IPS-15b (cell line): ENCODE measurements at regions not wholly inside any gene's neighbourhood (a gene's known extent, or its start where the extent isn't known, plus 50 kb on each side); places are given as distances from the start of the nearest gene placed in this dataset.

Experiments used
- H3K27me3 ChIP-seq: one replicate; pipeline ENCODE4 v1.6.1; 2013; ENCODE audit warnings: low read length; ENCODE audit not compliant: control insufficient read depth, insufficient read depth
- H3K36me3 ChIP-seq: one replicate; pipeline ENCODE4 v1.6.1; 2013; ENCODE audit warnings: low read length; ENCODE audit not compliant: control insufficient read depth, insufficient read depth
- H3K4me1 ChIP-seq: one replicate; pipeline ENCODE4 v1.6.1; 2013; ENCODE audit warnings: mild to moderate bottlenecking, low read length; ENCODE audit not compliant: control insufficient read depth, insufficient read depth
- H3K4me3 ChIP-seq: one replicate; pipeline ENCODE4 v1.5.1; 2013; ENCODE audit warnings: low read depth, low read length
- H3K9ac ChIP-seq: one replicate; pipeline ENCODE4 v1.6.1; 2013; ENCODE audit warnings: low read depth, mild to moderate bottlenecking, low read length
- H3K9me3 ChIP-seq: one replicate; pipeline ENCODE4 v1.6.1; 2013; ENCODE audit warnings: mild to moderate bottlenecking, low read length; ENCODE audit not compliant: control insufficient read depth, insufficient read depth

DNA sequence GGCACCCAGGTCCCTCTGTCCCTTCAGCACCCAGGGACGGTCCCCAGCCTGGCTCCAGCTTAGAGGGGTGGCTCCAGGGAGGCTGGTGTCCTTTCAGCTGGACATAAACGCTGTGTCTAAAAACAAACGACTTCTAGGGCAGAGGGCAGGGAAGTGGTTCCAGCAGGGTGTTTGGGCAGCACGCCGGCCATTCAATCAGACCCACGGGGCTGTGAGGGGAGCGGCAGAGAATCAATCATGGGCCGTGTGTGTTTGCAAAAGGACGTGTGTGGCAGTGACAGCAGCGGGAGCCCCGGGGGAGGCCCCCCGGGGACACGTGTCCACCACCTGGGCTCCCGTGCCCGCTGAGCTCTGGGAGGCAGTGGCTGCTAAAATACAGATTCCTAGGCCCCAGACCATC lies 127.7 kb downstream of the MN1 start:
- H3K4me1 ChIP-seq = peaks cover 18% of the 10 kb centered on the region
- H3K36me3 ChIP-seq = peaks cover 31% of the 10 kb centered on the region
- no peaks in the 10 kb centered on the region for H3K9me3 ChIP-seq
- no peaks in the 10 kb centered on the region for H3K27me3 ChIP-seq
- no peak overlapping the region for H3K9ac ChIP-seq
- no peak overlapping the region for H3K4me3 ChIP-seq

GRCh38 chr22:27674261-27674923 lies 127.2 kb downstream of the MN1 start:
- Histone ChIP-seq H3K27me3 (no peaks in the 10 kb centered on the region), H3K9me3 (no peaks in the 10 kb centered on the region), H3K36me3 (peaks cover 31% of the 10 kb centered on the region), H3K4me3 (no peak overlapping the region), H3K9ac (no peak overlapping the region), H3K4me1 (peaks cover 16% of the 10 kb centered on the region)

DNA sequence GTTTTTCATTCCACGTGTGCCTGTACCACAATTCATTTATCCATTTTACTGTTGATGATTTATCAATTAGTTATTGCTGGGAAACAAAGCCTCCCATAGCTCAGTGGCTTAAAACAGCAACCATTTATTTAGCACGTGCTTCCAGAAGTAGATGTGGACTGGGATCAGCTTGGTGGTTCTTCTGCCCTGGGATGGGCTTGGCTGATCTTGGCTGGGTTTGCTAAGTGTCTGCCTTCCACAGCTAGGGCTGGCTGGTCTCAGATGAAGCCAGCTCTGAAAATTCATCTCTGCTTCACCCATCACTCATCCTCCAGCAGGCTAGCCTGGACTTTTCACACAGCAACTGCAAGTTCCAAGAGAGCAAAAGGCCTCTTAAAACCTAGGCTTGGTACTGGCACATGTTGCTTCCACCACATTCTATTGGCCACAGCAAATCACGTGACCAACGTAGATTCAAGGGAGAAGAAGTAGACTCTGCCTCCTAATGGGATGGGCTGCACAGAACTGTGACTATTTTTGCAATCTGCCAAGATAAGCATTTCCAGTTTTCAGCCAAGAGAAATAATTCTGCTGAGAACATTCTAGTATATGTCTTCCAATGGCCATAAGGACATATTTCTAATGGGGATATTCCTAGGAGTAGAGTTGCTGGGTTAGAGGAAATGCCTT lies 124.9 kb downstream of the MN1 start:
- Histone ChIP-seq H3K4me3 (no peak overlapping the region), H3K27me3 (no peaks in the 10 kb centered on the region), H3K9me3 (no peaks in the 10 kb centered on the region), H3K36me3 (peaks cover 31% of the 10 kb centered on the region), H3K9ac (no peak overlapping the region), H3K4me1 (peaks cover 7% of the 10 kb centered on the region)

GRCh38 chr22:27677905-27678458 lies 123.6 kb downstream of the MN1 start:
- Histone ChIP-seq H3K36me3 (peaks cover 31% of the 10 kb centered on the region), H3K4me1 (peaks cover 10% of the 10 kb centered on the region), H3K27me3 (no peaks in the 10 kb centered on the region), H3K4me3 (no peak overlapping the region), H3K9me3 (no peaks in the 10 kb centered on the region), H3K9ac (no peak overlapping the region)

- H3K27me3 ChIP-seq = no peaks in the 10 kb centered on the region
- H3K4me3 ChIP-seq = no peak overlapping the region
- H3K36me3 ChIP-seq = peaks cover 26% of the 10 kb centered on the region
- H3K9me3 ChIP-seq = no peaks in the 10 kb centered on the region
- H3K4me1 ChIP-seq = peaks cover 10% of the 10 kb centered on the region
- no peak overlapping the region for H3K9ac ChIP-seq
Observed at GRCh38 chr22:27679176-27679575, 122.4 kb downstream of the MN1 start.

DNA sequence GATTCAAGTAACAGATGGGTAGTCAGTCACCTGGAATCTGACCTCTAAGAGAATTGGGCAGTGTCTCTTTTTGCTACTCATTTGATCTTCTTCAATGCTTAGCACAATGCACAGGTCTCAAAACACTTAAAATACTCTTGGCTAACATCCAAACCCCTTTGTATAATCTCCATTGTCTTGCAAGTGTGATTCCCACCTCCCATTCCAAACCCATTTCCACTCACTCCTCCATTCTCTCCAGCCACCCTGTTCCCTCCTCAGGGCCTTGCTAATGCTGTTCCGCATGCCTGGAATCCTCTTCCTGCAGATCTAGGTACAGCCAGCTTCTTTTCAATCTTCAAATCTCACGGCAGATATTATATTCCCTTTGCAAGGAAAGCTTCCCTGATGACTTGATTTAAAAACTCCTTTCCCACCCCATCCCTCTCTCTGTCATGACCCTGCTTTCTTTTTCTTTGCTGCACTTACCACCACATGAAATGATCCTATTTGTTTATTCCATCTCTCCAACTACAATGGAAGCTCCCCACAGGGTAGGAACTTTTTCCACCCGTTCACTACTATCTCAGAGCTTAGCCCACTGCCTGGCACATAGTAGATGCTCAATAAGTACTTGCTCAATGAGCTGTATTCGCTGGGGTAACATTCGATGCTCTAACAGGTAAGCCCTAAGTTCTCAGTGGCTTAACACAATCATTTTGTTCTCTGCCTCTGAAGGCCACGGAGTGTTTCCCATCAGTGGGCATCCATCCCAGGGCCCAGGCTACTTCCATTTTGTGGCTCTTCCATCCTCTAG lies 121.7 kb downstream of the MN1 start:
- Histone ChIP-seq H3K27me3 (no peaks in the 10 kb centered on the region), H3K4me1 (peaks cover 10% of the 10 kb centered on the region), H3K4me3 (no peak overlapping the region), H3K36me3 (peaks cover 26% of the 10 kb centered on the region), H3K9ac (no peak overlapping the region), H3K9me3 (no peaks in the 10 kb centered on the region)

DNA sequence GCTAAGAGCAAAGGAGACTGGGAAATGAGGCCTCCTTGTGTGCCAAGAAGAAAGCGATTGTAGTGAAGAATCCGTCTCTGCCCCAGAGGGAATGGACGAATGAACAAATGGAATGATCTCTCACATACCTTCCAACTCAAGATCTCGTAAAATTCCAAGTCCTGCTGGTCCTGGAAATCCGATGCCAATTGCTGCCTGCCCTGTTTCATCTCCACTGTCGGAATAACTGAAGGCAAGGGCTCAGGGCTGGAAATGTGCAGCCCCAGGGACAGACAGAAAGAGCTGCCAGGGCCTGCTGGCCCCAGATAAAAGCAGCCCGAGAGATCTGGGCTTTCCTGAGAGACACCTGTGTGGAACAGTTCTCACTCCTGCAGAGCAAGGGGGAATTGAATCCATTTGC lies 120.9 kb downstream of the MN1 start:
- Histone ChIP-seq H3K9me3 (no peaks in the 10 kb centered on the region), H3K4me3 (no peak overlapping the region), H3K4me1 (peaks cover 10% of the 10 kb centered on the region), H3K27me3 (no peaks in the 10 kb centered on the region), H3K9ac (no peak overlapping the region), H3K36me3 (peaks cover 19% of the 10 kb centered on the region)

DNA sequence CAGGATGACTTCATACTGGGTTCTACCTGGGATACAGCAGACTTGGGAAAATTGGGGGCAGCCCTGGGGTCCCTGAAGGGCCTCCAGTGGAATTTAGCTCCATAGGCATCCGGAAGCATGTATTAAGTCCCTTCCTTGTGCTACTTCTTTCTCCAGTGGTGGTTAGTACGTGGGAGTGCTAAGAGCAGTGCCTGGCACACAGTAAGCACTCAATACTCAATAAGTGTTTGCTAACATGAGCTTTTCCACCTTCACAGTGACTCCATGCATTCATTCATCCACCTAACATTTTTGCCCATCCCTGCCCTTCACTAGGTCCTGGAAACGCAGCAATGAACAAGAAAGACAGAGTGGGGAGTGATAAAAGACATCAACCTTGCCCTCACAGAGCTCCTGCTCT lies 120.5 kb downstream of the MN1 start:
- no peaks in the 10 kb centered on the region for H3K9me3 ChIP-seq
- H3K36me3 ChIP-seq = peaks cover 15% of the 10 kb centered on the region
- no peaks in the 10 kb centered on the region for H3K27me3 ChIP-seq
- peaks cover 10% of the 10 kb centered on the region for H3K4me1 ChIP-seq
- no peak overlapping the region for H3K9ac ChIP-seq
- H3K4me3 ChIP-seq = no peak overlapping the region

DNA sequence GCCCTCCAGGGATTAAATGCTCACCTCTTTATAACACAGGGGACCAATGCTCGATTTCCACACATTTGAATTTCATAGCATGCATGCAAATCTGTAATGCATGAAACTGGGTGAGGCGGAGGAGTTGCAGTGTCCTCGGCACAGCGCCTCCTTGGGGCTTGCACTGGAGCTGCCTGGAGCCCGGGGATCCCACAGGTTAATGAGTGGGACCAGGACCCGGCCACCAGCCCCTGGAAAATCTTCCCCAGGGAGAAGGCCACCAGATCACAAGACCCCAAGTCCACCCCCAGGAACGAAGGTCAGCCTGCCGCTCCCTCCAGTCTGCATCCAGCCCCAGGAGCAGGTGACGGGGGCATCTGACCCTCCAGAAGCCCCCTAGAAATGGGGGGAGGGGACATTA lies 119.1 kb downstream of the MN1 start:
- H3K4me3 ChIP-seq = no peak overlapping the region
- H3K36me3 ChIP-seq = peaks cover 16% of the 10 kb centered on the region
- no peaks in the 10 kb centered on the region for H3K27me3 ChIP-seq
- peaks cover 10% of the 10 kb centered on the region for H3K4me1 ChIP-seq
- no peak overlapping the region for H3K9ac ChIP-seq
- H3K9me3 ChIP-seq = no peaks in the 10 kb centered on the region

DNA sequence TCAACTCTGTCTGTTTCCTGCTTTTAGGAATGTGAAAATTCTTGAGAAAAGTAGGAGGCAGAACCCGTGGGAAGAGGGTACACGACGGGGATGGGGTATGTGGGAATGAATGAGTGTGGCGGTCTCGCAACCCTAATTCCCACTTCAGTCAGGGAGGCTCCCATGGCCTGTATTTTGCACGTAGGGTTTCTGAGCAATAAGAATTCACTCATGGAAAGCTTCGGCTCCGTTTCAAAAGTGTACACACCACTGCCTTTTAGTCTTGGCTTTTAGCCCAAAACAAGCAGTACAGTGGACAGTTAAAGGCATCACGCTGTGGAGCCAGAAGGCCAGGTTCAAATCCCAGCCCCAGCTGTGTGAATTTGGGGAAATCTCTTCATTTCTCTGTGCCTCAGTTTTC lies 116.7 kb downstream of the MN1 start:
- peaks cover 7% of the 10 kb centered on the region for H3K4me1 ChIP-seq
- no peaks in the 10 kb centered on the region for H3K9me3 ChIP-seq
- H3K36me3 ChIP-seq = peaks cover 13% of the 10 kb centered on the region
- no peaks in the 10 kb centered on the region for H3K27me3 ChIP-seq
- no peak overlapping the region for H3K4me3 ChIP-seq
- H3K9ac ChIP-seq = no peak overlapping the region

DNA sequence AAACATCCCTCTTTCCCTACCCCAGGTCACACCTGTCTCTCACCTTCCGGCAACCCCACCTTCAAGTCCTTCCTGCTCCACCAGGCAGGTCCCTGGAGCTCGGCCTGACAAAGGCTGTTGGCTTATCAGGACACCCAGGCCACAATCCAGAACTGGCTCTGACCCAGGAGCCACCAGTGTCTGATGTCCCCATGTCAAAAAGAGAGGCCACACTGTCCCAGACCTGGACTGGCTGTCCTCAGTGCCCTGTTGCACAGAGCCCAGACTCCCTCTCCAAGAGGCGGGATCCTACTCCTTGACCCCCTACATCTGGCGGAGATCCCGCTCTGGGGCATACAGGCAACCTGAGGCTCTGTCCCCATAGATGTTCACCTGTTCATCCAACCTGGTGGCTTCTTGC lies 116.0 kb downstream of the MN1 start:
- no peak overlapping the region for H3K9ac ChIP-seq
- no peak overlapping the region for H3K4me3 ChIP-seq
- H3K27me3 ChIP-seq = no peaks in the 10 kb centered on the region
- H3K4me1 ChIP-seq = peaks cover 2% of the 10 kb centered on the region
- H3K9me3 ChIP-seq = no peaks in the 10 kb centered on the region
- peaks cover 13% of the 10 kb centered on the region for H3K36me3 ChIP-seq
